ENCODE measurements at regions not wholly inside any gene's neighbourhood (a gene's known extent, or its start where the extent isn't known, plus 50 kb on each side); places are given as distances from the start of the nearest gene placed in this dataset.

GRCh38 chr7:67438913-67439505, 442.4 kb downstream of the TYW1 start:
- TF ChIP-seq POLR2A (IDR thresholded peaks at IDR 0.05) (no peak), CTCF (IDR thresholded peaks at IDR 0.05) (no peak)
